MCF 10A (cell line): ENCODE measurements at regions not wholly inside any gene's neighbourhood (a gene's known extent, or its start where the extent isn't known, plus 50 kb on each side); places are given as distances from the start of the nearest gene placed in this dataset.
"Not testable (repeated sequence)": the region's sequence is repeated elsewhere in the genome, so short reads cannot be mapped to it uniquely, and the experiment has no call there.

Experiments
- BruUV-seq: library from RNA; stranded (reverse); fragments of 400-500 nt; replicated peaks from 2 replicates; lab custom pipeline; 2021; lab: Mats Ljungman, UMichigan
- CTCF ChIA-PET: fragments of 300-600 bp; sonication (Branson Sonifier 250); formaldehyde crosslinking; extraction: SDS; loops from one replicate; lab custom pipeline; 2021; ENCODE audit warnings: antibody characterized with exemption, inconsistent platforms; lab: Yijun Ruan, JAX
- POLR2A ChIA-PET: fragments of 300-600, 350-650 bp; sonication (Branson Sonifier 250); formaldehyde crosslinking; extraction: SDS; loops from one replicate; lab custom pipeline; 2020; ENCODE audit warnings: antibody characterized with exemption, inconsistent platforms; lab: Yijun Ruan, JAX
- DNase-seq: peaks from one replicate; pipeline ENCODE4 v3.0.0-alpha.2; 2018; ENCODE audit not compliant: unreplicated experiment
- H3K27ac Mint-ChIP-seq: one replicate; pipeline ENCODE4 v1.8.0; 2022; ENCODE audit warnings: mild to moderate bottlenecking, low read depth, mixed read lengths; ENCODE audit not compliant: unreplicated experiment
- H3K27me3 Mint-ChIP-seq: one replicate; pipeline ENCODE4 v1.8.0; 2022; ENCODE audit warnings: mixed read lengths; ENCODE audit not compliant: insufficient read depth, unreplicated experiment
- H3K36me3 Mint-ChIP-seq: one replicate; pipeline ENCODE4 v1.8.0; 2022; ENCODE audit warnings: mild to moderate bottlenecking, moderate library complexity, mixed read lengths; ENCODE audit not compliant: insufficient read depth, unreplicated experiment
- H3K4me1 Mint-ChIP-seq: one replicate; pipeline ENCODE4 v1.8.0; 2022; ENCODE audit warnings: mixed read lengths; ENCODE audit not compliant: insufficient read depth, unreplicated experiment
- H3K4me3 Mint-ChIP-seq: one replicate; pipeline ENCODE4 v1.8.0; 2022; ENCODE audit warnings: mild to moderate bottlenecking, moderate library complexity, mixed read lengths; ENCODE audit not compliant: unreplicated experiment
- H3K9me3 Mint-ChIP-seq: one replicate; pipeline ENCODE4 v1.8.0; 2022; ENCODE audit warnings: mixed read lengths; ENCODE audit not compliant: unreplicated experiment
- intact Hi-C: fragments of 100-400 bp; cut with micrococcal nuclease; formaldehyde crosslinking; loops from 2 replicates; pipeline ENCODE4 v1.14.1; 2022
- TF ChIP-seq, protein P1 (sequence below): fragments of 200-600 bp; IDR thresholded peaks from one replicate; pipeline ENCODE4 v1.8.0; 2022; ENCODE audit warnings: antibody characterized with exemption, mild to moderate bottlenecking; ENCODE audit not compliant: unreplicated experiment

DNA sequence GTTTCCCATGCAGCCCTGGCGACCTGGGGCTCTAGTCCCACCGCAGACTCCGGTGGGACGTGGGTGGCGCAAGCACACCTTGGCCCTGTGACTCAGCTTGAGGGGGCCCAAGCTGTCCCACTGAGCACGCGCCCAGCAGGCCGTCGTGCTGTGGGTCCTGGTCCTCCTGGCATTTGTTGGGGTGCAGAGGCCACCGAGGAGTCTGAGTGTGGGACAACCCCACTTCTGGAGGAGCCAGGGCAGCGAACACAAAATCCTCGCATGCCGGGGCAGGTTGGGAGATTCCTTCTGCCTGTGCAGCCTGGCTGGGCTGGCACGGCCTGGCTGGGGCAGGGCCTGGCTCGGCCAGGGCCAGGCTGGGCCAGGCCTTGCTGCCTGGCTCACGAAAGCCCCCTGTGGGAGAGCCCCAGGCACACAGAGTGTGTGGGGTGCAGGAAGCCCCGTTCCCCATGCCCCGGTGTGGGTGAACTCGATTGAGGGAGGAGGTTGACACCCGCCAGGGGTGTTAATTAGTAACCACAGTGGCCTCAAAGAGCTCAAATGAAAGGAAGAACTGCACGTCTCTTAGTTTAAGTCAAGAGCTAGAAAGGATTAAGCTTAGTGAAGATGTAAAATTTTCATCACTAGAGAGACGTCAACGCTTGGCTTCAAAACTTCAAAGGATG lies 1808.5 kb upstream of the DEFB115 start:
- intact Hi-C loops, result no loop called here
- TF ChIP-seq, protein P1, sequence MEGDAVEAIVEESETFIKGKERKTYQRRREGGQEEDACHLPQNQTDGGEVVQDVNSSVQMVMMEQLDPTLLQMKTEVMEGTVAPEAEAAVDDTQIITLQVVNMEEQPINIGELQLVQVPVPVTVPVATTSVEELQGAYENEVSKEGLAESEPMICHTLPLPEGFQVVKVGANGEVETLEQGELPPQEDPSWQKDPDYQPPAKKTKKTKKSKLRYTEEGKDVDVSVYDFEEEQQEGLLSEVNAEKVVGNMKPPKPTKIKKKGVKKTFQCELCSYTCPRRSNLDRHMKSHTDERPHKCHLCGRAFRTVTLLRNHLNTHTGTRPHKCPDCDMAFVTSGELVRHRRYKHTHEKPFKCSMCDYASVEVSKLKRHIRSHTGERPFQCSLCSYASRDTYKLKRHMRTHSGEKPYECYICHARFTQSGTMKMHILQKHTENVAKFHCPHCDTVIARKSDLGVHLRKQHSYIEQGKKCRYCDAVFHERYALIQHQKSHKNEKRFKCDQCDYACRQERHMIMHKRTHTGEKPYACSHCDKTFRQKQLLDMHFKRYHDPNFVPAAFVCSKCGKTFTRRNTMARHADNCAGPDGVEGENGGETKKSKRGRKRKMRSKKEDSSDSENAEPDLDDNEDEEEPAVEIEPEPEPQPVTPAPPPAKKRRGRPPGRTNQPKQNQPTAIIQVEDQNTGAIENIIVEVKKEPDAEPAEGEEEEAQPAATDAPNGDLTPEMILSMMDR, result no peak
- Mint-ChIP-seq H3K4me1 (peaks cover under 1% of the 10 kb centered on the region), H3K9me3 (peaks cover 16% of the 10 kb centered on the region), H3K36me3 (peaks cover 5% of the 10 kb centered on the region), H3K27ac (no peak overlapping the region), H3K4me3 (no peak overlapping the region), H3K27me3 (no peaks in the 10 kb centered on the region)
- ChIA-PET POLR2A (no interaction called here), CTCF (interaction anchor here (0.6 to 1.2 kb wide), 2 partner anchors 28 to 1999 kb away, joined by 3 to 4 read pairs; no protein-coding TSS in a partner anchor)
- no peak for DNase-seq
- BruUV-seq, result no TSS peak

DNA sequence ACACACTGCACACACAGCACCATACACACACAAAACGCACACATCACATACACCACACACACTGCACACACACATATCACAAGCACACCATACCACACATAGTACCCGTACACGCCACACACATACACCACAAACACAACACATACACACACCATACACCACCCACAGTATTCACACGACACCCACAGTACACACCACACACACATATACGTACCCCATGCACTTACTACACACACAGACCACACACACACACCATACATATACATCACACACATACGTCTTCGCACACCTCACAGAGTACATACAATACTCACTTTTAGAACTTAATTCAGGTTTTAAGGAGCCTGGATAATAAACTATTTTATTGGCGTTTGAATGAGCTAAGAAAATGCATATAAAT lies 1805.3 kb upstream of the DEFB115 start:
- POLR2A ChIA-PET, result interaction anchor here (0.6 kb wide), 1 partner anchor 20 kb away, joined by 3 read pairs; no protein-coding TSS in a partner anchor
- Mint-ChIP-seq H3K4me3 (no peak overlapping the region), H3K27me3 (no peaks in the 10 kb centered on the region), H3K36me3 (no peaks in the 10 kb centered on the region), H3K4me1 (no peaks in the 10 kb centered on the region), H3K27ac (no peak overlapping the region), H3K9me3 (peaks cover 17% of the 10 kb centered on the region)
- DNase-seq, result no peak
- intact Hi-C loops, result no loop called here
- CTCF ChIA-PET, result no interaction called here
- TF ChIP-seq, protein P1, result no peak
- no TSS peak for BruUV-seq

DNA sequence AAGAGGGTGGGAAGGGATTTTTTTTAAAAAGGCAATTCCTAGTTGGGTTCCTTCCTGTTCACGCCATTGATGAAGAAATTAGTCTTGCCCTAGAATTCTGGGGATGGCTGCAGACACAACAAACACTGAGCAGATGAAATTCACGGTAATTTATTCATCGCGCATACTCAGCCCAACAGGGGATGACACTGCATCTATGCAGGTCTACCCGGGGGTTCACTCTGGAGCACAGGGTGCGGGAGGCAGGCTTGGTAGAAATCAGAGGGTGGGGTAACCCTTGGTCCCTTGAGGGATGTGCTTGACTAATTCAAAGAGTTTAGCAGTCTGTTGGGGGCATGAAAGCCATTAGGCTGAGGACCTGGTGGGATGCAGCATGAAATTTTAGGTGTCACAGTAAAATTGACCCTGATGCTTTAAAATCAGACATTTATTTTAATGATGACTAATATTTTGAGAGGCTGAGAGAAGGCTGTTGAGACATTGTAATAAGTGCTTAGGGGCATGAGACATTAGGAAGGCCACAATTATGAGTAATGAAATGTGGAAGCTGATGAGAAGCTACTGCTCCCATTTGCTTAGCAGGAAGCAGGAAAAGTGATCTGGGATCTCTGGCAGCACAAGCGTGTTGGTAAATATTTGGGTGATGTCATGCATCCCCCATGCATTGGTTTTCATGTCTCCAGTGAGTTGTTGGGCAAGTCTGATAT lies 1800.3 kb upstream of the DEFB115 start:
- POLR2A ChIA-PET, result interaction anchor here (1.1 kb wide), 1 partner anchor 15 kb away, joined by 3 read pairs; no protein-coding TSS in a partner anchor
- not testable (repeated sequence) for H3K27ac Mint-ChIP-seq
- CTCF ChIA-PET, result interaction anchor here (0.6 to 2.4 kb wide), 2 partner anchors 14 to 1846 kb away, joined by 4 to 13 read pairs; no protein-coding TSS in a partner anchor

DNA sequence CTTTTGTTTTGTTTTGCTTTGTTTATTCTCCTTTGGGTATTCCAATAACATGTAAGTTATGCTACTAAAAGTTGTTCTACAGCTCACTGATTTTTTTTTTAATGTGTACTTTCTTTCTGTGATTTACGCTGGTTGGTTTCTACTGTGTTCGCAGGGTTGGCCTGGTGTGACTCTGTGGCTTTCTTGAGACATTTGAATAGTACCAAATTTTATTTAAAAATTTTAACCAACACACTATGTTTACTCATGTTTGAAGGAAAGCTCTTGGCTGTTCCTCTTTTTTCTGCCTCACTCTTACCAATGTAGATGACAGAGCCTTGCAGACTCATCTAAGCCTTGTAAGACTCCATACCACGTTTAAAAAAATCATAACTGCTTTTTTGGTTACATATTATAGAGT lies 1784.9 kb upstream of the DEFB115 start:
- Mint-ChIP-seq H3K27me3 (no peaks in the 10 kb centered on the region), H3K4me1 (no peaks in the 10 kb centered on the region), H3K4me3 (no peak overlapping the region), H3K9me3 (peaks cover 13% of the 10 kb centered on the region), H3K36me3 (no peaks in the 10 kb centered on the region), H3K27ac (no peak overlapping the region)
- intact Hi-C loops, result no loop called here
- DNase-seq, result no peak
- CTCF ChIA-PET, result interaction anchor here (0.5 to 0.7 kb wide), 3 partner anchors 29 to 1027 kb away, joined by 3 to 5 read pairs (median 4); no protein-coding TSS in a partner anchor
- no TSS peak for BruUV-seq
- TF ChIP-seq, protein P1, result no peak
- POLR2A ChIA-PET, result interaction anchor here (0.7 to 1.2 kb wide), 2 partner anchors 16 to 20 kb away, joined by 3 read pairs; no protein-coding TSS in a partner anchor

More for the DNA sequence above, 1800.3 kb upstream of the DEFB115 start:
- H3K4me3 Mint-ChIP-seq, BruUV-seq, intact Hi-C loops, H3K4me1 Mint-ChIP-seq, DNase-seq, H3K27me3 Mint-ChIP-seq, H3K36me3 Mint-ChIP-seq: not testable (repeated sequence)
- H3K9me3 Mint-ChIP-seq, result peaks cover 19% of the 10 kb centered on the region

DNA sequence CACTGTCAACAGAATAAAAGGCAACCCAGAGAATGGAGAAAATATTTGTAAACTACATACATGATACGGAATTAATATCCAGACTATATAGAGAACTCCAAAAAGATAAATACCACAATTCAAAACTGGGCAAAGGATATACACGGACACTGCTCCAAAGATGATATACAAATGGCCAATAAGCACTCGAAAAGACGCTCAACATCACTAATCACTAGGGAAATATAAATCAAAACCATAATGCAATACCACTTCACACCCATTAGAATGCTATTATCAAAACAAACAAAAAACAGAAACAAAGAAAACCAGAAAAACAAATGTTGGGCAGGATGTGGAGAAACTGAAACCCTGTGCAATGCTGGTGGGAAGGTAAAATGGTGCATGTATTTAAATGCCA lies 1764.6 kb upstream of the DEFB115 start:
- H3K27me3 Mint-ChIP-seq, H3K36me3 Mint-ChIP-seq, intact Hi-C loops, BruUV-seq, H3K4me1 Mint-ChIP-seq, DNase-seq, H3K27ac Mint-ChIP-seq, H3K9me3 Mint-ChIP-seq, H3K4me3 Mint-ChIP-seq, CTCF ChIA-PET: not testable (repeated sequence)
- POLR2A ChIA-PET, result interaction anchor here (0.6 to 0.7 kb wide), 2 partner anchors 111 to 209 kb away, joined by 3 read pairs; no protein-coding TSS in a partner anchor

DNA sequence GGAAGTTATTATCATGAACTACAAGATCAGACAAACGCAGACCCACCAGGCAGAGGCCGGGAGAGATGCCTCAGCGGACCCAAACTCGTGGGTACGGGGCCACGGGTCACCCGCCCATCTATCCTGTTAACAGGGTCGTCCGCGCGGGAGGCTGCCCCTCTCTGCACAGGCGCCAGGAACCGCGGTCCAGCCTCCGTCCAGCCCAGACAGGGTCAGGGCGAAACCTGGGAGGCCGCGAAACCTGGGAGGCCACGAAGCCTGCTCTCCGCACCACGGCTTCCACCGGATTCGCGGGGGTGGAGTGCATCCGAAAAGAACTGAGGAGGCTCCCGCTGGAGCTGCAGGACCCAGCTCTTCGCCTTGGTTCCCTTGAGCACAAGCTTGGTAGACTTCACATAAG lies 1760.7 kb upstream of the DEFB115 start:
- H3K27me3 Mint-ChIP-seq, DNase-seq, BruUV-seq, intact Hi-C loops, H3K4me3 Mint-ChIP-seq, H3K4me1 Mint-ChIP-seq, POLR2A ChIA-PET, CTCF ChIA-PET, H3K27ac Mint-ChIP-seq, H3K36me3 Mint-ChIP-seq: not testable (repeated sequence)
- peaks cover 20% of the 10 kb centered on the region for H3K9me3 Mint-ChIP-seq
